ES-I3 (cell line): ENCODE measurements at regions not wholly inside any gene's neighbourhood (a gene's known extent, or its start where the extent isn't known, plus 50 kb on each side); places are given as distances from the start of the nearest gene placed in this dataset.

Experiments
- H3K36me3 ChIP-seq: 2 replicates; pipeline ENCODE4 v1.6.1; 2013; ENCODE audit warnings: mild to moderate bottlenecking, low read length, control low read depth, moderate library complexity; ENCODE audit not compliant: insufficient read depth
- H3K4me1 ChIP-seq: 2 replicates; pipeline ENCODE4 v1.6.1; 2013; ENCODE audit warnings: mild to moderate bottlenecking, control low read depth, low read length; ENCODE audit not compliant: insufficient read depth
- H3K9ac ChIP-seq: 2 replicates; pipeline ENCODE4 v1.6.1; 2013; ENCODE audit warnings: low read depth, mild to moderate bottlenecking, low read length, moderate library complexity
- H3K9me3 ChIP-seq: 2 replicates; pipeline ENCODE4 v1.6.1; 2013; ENCODE audit warnings: mild to moderate bottlenecking, low read length, moderate library complexity; ENCODE audit not compliant: control insufficient read depth, insufficient read depth

DNA sequence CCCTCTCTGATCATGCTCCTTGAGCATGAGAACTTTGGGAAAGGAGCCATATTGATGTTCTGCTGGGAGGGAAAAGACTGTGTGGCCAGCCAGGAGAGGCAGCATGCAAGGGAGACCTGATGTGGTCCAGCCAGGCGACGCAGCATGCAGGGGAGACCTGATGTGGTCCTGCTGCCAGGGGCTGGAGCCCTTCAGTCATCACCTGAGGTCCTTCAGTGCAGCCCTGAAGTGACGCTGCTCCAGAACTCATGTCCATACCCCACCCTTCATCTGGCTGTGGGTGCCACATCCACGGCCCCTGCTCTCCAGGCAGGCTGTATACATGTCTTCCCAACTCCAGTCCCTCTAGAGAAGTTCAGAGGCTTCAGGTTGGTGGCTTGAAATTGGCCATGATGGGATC lies 134.4 kb downstream of the ERMARD start:
- Histone ChIP-seq H3K4me1 (no peaks in the 10 kb centered on the region), H3K36me3 (no peaks in the 10 kb centered on the region), H3K9ac (no peak overlapping the region), H3K9me3 (no peaks in the 10 kb centered on the region)

- Histone ChIP-seq H3K36me3 (no peaks in the 10 kb centered on the region), H3K9ac (no peak overlapping the region), H3K4me1 (no peaks in the 10 kb centered on the region), H3K9me3 (no peaks in the 10 kb centered on the region)
Observed at GRCh38 chr6:169885131-169885530, 133.7 kb downstream of the ERMARD start.

DNA sequence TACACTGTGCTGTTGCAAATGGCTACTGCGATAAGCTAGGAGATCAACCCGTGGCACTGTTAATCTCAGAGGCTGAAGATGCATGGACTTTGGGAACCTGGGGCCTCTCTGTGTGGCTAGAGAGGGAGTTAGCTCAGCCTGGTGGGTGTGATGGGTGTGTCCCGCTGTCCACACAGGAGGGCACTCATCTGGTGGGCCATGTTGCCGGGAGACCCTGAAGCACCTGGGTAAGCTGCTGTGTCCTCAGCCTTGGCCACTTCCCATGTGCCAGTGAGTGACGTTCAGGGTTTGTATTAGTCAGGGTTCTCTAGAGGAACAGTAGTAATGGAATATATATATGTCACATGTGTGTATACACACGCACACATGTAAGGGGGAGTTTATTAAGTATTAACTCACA lies 132.7 kb downstream of the ERMARD start:
- H3K36me3 ChIP-seq, result no peaks in the 10 kb centered on the region
- no peaks in the 10 kb centered on the region for H3K4me1 ChIP-seq
- H3K9ac ChIP-seq, result no peak overlapping the region
- no peaks in the 10 kb centered on the region for H3K9me3 ChIP-seq

DNA sequence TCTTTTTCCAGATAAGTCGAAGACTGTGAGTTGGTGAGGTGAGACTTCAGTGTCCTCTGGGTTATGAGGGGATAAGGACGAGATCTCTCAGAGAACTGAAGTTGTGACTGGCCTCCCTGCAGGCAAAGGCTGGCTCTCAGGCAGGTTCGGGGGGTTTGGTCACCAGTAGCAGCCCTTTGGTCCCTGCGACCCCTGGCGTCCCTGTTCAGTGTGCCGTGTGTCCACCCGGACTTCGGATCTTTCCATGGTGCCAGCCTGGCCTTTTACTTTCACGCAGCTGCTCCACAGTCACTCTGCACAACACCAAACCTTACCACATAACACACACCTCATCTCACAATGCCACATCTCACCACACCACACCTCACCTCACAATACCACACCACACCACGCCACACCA lies 131.9 kb downstream of the ERMARD start:
- Histone ChIP-seq H3K9me3 (no peaks in the 10 kb centered on the region), H3K36me3 (no peaks in the 10 kb centered on the region), H3K9ac (no peak overlapping the region), H3K4me1 (no peaks in the 10 kb centered on the region)

DNA sequence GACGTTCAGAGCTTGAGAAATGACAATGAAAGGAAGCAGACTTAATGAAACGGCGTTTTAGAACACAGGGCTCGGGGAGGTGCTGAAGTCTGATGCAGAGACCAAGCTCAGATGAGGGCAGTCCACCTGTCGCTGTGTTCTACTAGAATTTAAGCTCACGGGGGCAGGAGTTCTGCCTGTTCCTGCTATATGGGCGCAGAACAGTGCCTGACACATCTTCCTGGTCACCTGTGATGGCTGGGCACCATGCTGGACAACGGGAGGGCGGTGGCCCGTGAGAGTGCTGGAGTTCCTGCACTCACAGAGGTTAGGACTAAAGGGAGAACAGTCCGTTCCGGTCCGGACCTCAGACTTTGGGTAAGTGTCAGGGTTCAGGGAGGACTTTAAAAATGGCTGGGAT lies 130.6 kb downstream of the ERMARD start:
- no peaks in the 10 kb centered on the region for H3K36me3 ChIP-seq
- no peaks in the 10 kb centered on the region for H3K4me1 ChIP-seq
- no peaks in the 10 kb centered on the region for H3K9me3 ChIP-seq
- H3K9ac ChIP-seq, result no peak overlapping the region

DNA sequence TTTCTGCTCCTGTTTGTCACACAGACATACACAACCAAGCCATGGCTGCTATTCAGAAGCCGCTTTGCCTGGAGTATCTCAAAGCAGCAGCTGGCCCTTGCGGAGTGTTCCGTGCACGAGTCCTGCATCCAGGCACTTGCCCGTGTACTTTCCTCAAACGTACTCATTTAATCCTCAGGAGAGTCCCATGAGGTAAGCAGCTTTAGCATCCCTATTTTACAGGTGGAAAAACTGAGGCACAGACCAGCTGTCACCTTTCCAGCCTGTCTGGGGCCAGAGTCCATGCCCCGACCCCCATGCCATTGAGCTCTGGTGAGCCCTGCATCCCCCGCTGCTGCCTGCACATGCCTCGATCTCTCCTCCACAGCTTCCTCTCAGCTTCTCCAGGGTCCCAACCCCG lies 130.0 kb downstream of the ERMARD start:
- Histone ChIP-seq H3K4me1 (no peaks in the 10 kb centered on the region), H3K9ac (no peak overlapping the region), H3K36me3 (no peaks in the 10 kb centered on the region), H3K9me3 (no peaks in the 10 kb centered on the region)

GRCh38 chr6:169880516-169880915 lies 129.1 kb downstream of the ERMARD start:
- Histone ChIP-seq H3K4me1 (no peaks in the 10 kb centered on the region), H3K9ac (no peak overlapping the region), H3K9me3 (no peaks in the 10 kb centered on the region), H3K36me3 (no peaks in the 10 kb centered on the region)

- Histone ChIP-seq H3K36me3 (no peaks in the 10 kb centered on the region), H3K9ac (no peak overlapping the region), H3K9me3 (peaks cover 3% of the 10 kb centered on the region; the same call in 1 of the 2 replicates), H3K4me1 (no peaks in the 10 kb centered on the region)
Observed at GRCh38 chr6:169869301-169869700, 117.9 kb downstream of the ERMARD start.

GRCh38 chr6:169868458-169868857 lies 117.0 kb downstream of the ERMARD start:
- H3K9me3 ChIP-seq, result peaks cover 3% of the 10 kb centered on the region; the same call in 1 of the 2 replicates
- H3K4me1 ChIP-seq, result no peaks in the 10 kb centered on the region
- H3K36me3 ChIP-seq, result no peaks in the 10 kb centered on the region
- no peak overlapping the region for H3K9ac ChIP-seq

DNA sequence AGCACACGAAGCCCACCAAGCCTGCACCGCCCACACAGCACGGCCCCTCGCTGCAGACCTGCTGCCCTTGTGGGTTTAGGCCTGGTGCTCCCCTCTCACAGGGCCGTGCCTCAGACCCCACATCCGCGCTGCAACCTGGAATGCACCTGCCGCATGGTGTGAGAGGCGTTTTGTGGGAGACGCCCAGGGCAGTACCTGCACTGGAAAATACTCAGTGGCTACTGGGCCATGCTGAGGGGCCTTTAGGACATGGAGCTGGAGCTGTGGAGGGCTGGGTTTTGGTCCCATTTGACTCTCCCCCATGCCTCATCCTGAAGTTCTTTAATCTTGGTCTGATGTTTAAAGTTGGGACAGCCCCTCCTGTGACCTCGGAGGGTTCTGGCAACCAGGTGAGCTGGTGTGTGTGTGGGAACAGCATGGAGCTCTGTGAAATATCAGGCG lies 116.3 kb downstream of the ERMARD start:
- H3K36me3 ChIP-seq, result no peaks in the 10 kb centered on the region
- H3K9me3 ChIP-seq, result peaks cover 3% of the 10 kb centered on the region; the same call in 1 of the 2 replicates
- no peaks in the 10 kb centered on the region for H3K4me1 ChIP-seq
- no peak overlapping the region for H3K9ac ChIP-seq

- Histone ChIP-seq H3K36me3 (no peaks in the 10 kb centered on the region), H3K4me1 (no peaks in the 10 kb centered on the region), H3K9me3 (peaks cover 3% of the 10 kb centered on the region; the same call in 1 of the 2 replicates), H3K9ac (no peak overlapping the region)
Observed at GRCh38 chr6:169866668-169867521, 115.5 kb downstream of the ERMARD start.

DNA sequence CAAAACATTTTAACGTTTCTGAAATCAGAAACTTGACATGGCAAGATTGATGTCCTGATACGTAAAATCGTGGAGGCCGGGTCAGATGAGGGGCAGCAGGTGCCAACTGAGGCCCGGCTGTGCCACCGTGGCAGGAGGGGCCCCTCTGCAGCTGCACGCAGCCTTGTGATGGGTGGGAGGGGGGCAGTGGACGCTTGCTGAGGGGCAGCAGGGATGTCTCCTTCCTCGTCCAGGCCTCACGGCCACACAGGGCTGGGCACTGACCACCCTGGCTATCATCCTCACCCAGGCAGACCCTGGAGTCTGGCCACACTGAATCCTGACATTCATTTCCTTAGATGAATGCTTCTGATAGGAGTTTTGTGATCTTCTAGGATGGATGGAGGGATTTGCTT lies 114.7 kb downstream of the ERMARD start:
- Histone ChIP-seq H3K4me1 (no peaks in the 10 kb centered on the region), H3K9ac (no peak overlapping the region), H3K9me3 (peaks cover 3% of the 10 kb centered on the region; the same call in 1 of the 2 replicates)

GRCh38 chr6:169865346-169866139 lies 114.1 kb downstream of the ERMARD start:
- Histone ChIP-seq H3K9ac (no peak overlapping the region), H3K36me3 (no peaks in the 10 kb centered on the region), H3K4me1 (no peaks in the 10 kb centered on the region), H3K9me3 (no peaks in the 10 kb centered on the region)

More for the DNA sequence above, 114.7 kb downstream of the ERMARD start:
- H3K36me3 ChIP-seq, result no peaks in the 10 kb centered on the region

DNA sequence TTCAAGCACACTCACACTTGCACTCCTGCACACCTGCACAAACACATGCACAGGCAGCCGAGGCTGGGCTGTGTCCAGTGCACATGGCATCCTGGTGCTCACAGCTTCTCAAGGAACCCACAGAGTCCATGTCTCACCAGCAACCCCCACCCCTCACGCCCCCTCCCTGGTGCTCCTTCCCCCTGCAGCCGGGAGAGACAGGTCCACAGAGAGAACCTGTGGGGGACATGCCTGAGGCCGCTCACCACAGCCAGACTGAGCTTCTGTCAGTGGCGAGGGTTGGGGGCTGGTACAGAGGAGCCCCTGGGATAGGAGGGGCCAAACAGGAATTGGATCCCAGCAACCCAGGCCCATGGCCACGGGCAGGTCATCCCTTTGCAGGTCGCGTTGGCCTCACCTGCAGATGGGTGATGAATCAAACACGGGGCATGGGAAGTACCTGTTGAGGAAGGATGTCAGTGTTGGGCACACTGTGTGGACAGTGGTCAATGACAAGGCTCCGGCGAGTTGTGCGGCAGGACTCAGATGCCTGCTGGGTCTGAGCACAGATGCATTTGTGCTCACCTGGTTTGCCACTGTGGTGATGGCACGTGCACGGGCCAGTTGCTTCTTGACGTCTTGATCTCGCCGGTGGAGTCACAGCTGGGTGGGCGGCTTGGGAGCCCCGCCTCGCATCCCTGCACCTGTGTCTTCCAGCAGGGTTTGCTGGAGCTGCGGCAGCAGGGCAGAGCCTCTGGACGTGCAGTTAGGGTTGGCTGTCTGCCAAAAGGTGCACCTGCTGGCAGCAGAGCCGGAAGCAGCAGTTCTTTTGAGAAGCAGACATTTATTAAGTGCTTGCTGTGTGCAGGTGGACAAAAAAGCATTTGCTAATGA lies 113.0 kb downstream of the ERMARD start:
- Histone ChIP-seq H3K9me3 (no peaks in the 10 kb centered on the region), H3K36me3 (no peaks in the 10 kb centered on the region), H3K4me1 (no peaks in the 10 kb centered on the region), H3K9ac (no peak overlapping the region)
